Astrocyte of the spinal cord (primary cell): ENCODE measurements at regions not wholly inside any gene's neighbourhood (a gene's known extent, or its start where the extent isn't known, plus 50 kb on each side); places are given as distances from the start of the nearest gene placed in this dataset.
"Not testable (repeated sequence)": the region's sequence is repeated elsewhere in the genome, so short reads cannot be mapped to it uniquely, and the experiment has no call there.

Experiments
- DNase-seq: peaks from one replicate; pipeline ENCODE4 v3.0.0; 2011; ENCODE audit warnings: low read depth, low spot score
- H3K4me3 ChIP-seq: 2 replicates; pipeline ENCODE4 v1.5.1; 2011; ENCODE audit warnings: low read depth, mild to moderate bottlenecking, low read length, moderate library complexity
- in situ Hi-C: cut with HindIII; loops from 2 replicates; pipeline ENCODE4 v1.10.0; 2017; ENCODE audit warnings: low sequenced_read_pairs
- TF ChIP-seq, protein P1 (sequence below): IDR thresholded peaks from 2 replicates; pipeline ENCODE4 v1.5.1; 2012; ENCODE audit warnings: low read depth, mild to moderate bottlenecking, low read length, inconsistent platforms

DNA sequence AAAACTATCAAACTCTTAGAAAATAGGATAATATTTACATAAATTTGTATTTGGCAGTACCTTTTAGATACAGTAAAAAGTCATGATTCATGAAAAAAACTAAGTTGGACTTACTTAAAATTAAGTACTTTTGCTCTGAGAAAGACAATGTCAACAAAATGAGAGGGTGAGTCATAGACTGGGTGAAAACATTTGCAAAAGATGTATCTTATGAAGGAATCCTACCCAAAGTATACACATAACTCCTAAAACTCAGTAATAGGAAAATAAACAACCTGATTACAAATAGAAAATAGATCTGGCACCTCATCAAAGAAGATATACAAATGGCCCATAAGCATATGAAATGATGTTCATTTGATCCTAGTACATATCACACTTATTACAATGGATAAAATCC lies 1154.6 kb downstream of the JRKL start:
- H3K4me3 ChIP-seq: no peak overlapping the region
- in situ Hi-C loops: no loop called here
- peak; percentile 12 for DNase-seq
- TF ChIP-seq, protein P1, sequence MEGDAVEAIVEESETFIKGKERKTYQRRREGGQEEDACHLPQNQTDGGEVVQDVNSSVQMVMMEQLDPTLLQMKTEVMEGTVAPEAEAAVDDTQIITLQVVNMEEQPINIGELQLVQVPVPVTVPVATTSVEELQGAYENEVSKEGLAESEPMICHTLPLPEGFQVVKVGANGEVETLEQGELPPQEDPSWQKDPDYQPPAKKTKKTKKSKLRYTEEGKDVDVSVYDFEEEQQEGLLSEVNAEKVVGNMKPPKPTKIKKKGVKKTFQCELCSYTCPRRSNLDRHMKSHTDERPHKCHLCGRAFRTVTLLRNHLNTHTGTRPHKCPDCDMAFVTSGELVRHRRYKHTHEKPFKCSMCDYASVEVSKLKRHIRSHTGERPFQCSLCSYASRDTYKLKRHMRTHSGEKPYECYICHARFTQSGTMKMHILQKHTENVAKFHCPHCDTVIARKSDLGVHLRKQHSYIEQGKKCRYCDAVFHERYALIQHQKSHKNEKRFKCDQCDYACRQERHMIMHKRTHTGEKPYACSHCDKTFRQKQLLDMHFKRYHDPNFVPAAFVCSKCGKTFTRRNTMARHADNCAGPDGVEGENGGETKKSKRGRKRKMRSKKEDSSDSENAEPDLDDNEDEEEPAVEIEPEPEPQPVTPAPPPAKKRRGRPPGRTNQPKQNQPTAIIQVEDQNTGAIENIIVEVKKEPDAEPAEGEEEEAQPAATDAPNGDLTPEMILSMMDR: no peak

GRCh38 chr11:97548280-97548679 lies 1158.5 kb downstream of the JRKL start:
- TF ChIP-seq, protein P1: no peak
- DNase-seq: no peak
- in situ Hi-C loops: no loop called here
- no peak overlapping the region for H3K4me3 ChIP-seq

DNA sequence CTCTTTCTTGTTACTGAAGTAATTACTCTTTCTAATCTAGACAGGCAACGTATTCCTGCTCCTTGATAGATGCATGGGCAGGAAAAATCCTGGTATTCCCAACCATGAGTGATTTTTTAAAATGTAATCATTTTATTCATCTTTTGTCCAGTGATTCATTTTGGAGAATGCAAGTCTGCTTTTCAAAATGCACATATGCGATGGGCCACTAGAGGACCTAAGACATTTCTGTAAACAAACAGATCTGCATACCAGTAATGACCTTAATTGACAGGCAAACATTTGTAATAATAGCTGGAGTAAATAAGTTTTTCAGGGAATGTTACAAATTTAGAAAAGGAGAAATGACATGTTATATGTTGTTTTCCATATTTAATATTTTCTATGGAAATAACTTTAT lies 1167.6 kb downstream of the JRKL start:
- H3K4me3 ChIP-seq: no peak overlapping the region
- TF ChIP-seq, protein P1: no peak
- peak; percentile 9 for DNase-seq
- in situ Hi-C loops: no loop called here

GRCh38 chr11:97567801-97568200 lies 1178.0 kb downstream of the JRKL start:
- no peak overlapping the region for H3K4me3 ChIP-seq
- peak; percentile 45 for DNase-seq
- TF ChIP-seq, protein P1: no peak
- in situ Hi-C loops: no loop called here

- DNase-seq: no peak
- TF ChIP-seq, protein P1: no peak
- no peak overlapping the region for H3K4me3 ChIP-seq
- in situ Hi-C loops: no loop called here
These were observed 1180.8 kb downstream of the JRKL start for GRCh38 chr11:97570636-97571035.

DNA sequence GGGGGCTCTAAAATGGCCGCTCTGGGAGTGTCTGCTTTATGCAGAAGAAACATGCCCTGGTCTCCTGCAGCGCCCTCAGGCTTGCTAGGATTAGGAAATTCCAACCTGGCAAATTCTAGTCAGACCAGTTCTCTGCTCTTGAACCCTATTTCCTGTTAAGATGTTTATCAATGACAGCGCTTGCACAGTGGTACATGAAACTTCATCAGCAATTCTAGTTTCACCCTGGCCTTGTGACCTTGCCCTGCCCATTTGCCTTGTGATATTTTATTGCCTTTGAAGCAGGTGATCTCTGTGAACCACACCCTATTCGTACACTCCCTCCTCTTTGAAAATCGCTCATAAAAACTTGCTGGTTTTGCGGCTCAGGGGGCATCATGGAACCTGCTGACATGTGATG lies 1184.0 kb downstream of the JRKL start:
- H3K4me3 ChIP-seq, DNase-seq, in situ Hi-C loops: not testable (repeated sequence)

DNA sequence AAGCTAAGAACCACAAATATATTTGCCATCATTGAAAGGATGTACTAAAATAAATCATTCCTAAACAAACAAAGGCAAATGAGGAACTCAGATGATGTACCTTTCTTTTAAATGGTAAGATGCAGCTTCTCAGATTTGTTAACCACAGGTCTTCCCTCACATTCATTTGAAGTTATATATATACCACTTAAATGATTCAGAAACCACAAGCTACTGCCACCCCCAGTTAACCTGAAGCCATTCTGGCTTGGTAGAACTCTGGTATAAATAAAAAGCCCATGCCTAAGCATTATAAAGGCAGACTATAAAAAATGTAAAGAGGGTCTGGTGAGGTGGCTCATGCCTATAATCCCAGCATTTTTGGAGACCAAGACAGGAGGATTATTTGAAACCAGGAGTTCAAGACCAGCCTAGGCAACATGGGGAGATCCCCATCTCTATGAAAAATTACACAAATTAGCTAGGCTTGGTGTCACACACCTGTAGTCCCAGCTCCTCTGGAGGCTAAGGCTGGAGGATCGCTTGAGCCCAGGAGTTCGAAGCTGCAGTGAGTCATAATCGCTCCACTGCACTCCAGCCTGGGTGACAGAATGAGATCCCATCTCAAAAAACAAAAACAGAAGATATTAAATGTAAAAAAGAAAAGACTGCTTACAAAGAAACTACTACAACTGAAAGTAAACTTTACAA lies 1185.3 kb downstream of the JRKL start:
- TF ChIP-seq, protein P1: no peak
- in situ Hi-C loops: no loop called here
- DNase-seq: peak; percentile 53
- no peak overlapping the region for H3K4me3 ChIP-seq
